OCI-LY7 (cell line): ENCODE measurements at regions not wholly inside any gene's neighbourhood (a gene's known extent, or its start where the extent isn't known, plus 50 kb on each side); places are given as distances from the start of the nearest gene placed in this dataset.

Experiments
- CTCF ChIP-seq: fragments of 200-600 bp; sonication (generic); conservative IDR thresholded peaks from 2 replicates; pipeline ENCODE4 v1.5.1; 2014; ENCODE audit warnings: mild to moderate bottlenecking, antibody characterized with exemption, low read length, moderate library complexity, mixed read lengths
- EZH2phosphoT487 ChIP-seq: fragments of 200-600 bp; sonication (generic); IDR thresholded peaks from 2 replicates; pipeline ENCODE4 v1.6.1; 2018; ENCODE audit warnings: low read depth, borderline replicate concordance, mild to moderate bottlenecking, mixed run types, antibody characterized with exemption, low read length, moderate library complexity, mixed read lengths

DNA sequence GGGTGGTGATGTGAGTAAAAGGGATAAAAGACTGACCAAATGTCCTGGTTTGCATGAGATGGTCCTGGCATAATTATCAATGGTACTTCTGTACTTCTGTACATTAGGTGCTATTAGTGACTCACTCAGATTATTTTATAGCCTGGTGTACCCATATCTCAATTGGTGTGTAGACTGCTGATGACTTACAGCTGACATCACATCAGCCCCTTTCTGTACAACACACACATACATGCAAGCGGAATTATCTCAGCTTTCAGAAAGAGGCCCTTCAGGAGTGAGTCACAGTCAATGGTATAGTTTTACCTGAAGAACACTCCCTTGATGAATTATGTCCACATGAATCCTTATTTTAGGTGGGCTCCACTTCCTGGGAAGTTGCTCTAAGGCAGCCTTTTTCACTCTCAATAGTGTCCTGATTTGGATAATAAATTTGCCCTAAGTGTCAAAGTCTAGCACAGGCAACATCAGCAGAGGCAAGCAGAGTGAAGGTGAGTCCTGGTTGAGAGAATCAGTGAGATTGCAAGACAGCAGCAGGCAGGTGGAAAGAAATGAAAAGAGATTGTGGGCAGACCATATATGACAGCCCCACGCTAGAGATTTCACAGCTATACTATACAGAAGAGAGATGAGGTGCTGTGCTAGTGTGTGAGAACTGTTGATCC, 137.0 kb downstream of the ZPLD1 start:
- TF ChIP-seq CTCF (no peak), EZH2phosphoT487 (no peak)
